Muscle of leg (tissue), 3 donors: ENCODE measurements at regions not wholly inside any gene's neighbourhood (a gene's known extent, or its start where the extent isn't known, plus 50 kb on each side); places are given as distances from the start of the nearest gene placed in this dataset.

Experiments used
- DNase-seq: peaks from one replicate; pipeline ENCODE4 v3.0.0; 2013
- H3K27ac ChIP-seq: one replicate; pipeline ENCODE4 v1.5.1; 2013; ENCODE audit warnings: mild to moderate bottlenecking, low read length, control low read depth
- H3K27me3 ChIP-seq: one replicate; pipeline ENCODE4 v1.6.1; 2013; ENCODE audit warnings: low read length; ENCODE audit not compliant: control insufficient read depth, insufficient read depth
- H3K36me3 ChIP-seq: one replicate; pipeline ENCODE4 v1.6.1; 2013; ENCODE audit warnings: low read length; ENCODE audit not compliant: control insufficient read depth, insufficient read depth
- H3K4me1 ChIP-seq: one replicate; pipeline ENCODE4 v1.6.1; 2013; ENCODE audit warnings: low read length; ENCODE audit not compliant: control insufficient read depth, insufficient read depth
- H3K4me3 ChIP-seq: one replicate; pipeline ENCODE4 v1.5.1; 2013; ENCODE audit warnings: low read length, control low read depth
- H3K9me3 ChIP-seq: replicated peaks from 2 replicates; pipeline ENCODE4 v1.6.1; 2013; ENCODE audit warnings: low read depth, low read length; ENCODE audit not compliant: control insufficient read depth
- WGBS: methylation state at CpG from one replicate; pipeline ENCODE4 v1.1.5; 2013; ENCODE audit warnings: missing lambda C conversion rate; ENCODE audit not compliant: insufficient coverage; 5-methylcytosine and 5-hydroxymethylcytosine counted together

DNA sequence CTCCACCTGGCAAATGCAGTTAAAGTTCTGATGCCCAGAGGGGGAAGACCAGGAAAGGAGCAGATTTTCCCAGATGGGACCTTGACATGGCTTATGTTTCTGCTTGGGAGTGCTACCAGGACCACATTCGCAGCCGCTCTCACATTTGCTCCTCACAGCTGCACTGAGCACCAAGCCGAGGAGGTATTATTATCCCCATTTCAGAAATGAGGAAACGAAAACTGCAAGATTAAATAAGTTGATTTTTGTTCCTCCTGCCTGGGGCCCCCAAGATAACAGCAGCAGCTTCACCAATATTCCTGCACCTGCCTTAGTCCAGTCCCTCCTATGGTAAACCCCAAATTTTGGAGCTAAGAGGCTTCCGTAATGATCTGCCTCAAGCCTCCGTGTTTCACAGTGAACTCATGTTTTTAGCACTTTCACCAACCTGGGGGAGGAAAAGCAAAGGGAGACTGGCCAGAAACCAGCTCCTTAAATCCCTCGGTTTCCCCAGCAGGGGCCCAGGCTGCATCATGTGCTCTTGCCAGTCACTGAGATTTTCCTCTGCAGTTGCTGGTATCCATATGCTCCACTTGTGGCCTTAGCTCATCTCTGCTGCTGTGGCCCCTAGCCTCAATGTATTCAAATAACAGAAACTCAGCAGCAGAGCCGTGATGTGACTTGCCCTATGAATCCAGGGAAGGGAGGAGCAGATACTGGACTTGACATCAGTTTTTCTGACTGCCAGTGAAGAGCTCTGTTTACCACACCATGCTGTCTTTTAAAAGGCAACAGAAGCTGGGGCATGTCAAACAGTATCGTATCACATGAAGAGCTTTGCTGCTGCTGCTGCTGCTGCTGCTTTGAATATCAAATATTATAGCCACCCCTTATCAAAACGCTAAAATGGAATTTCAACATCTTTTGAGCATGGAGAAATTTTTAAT, 95.5 kb upstream of the KLHL13 start:
- peaks cover 20% of the 10 kb centered on the region for H3K4me1 ChIP-seq
- H3K4me3 ChIP-seq = no peak overlapping the region
- peak overlapping the region; percentile 71 for H3K27ac ChIP-seq
- H3K9me3 ChIP-seq = no peaks in the 10 kb centered on the region
- H3K36me3 ChIP-seq = no peaks in the 10 kb centered on the region
- DNase-seq = peak; percentile 50
- 51% methylated on average over 4 of the region's 10 CpGs for WGBS
- peaks cover 6% of the 10 kb centered on the region for H3K27me3 ChIP-seq

DNA sequence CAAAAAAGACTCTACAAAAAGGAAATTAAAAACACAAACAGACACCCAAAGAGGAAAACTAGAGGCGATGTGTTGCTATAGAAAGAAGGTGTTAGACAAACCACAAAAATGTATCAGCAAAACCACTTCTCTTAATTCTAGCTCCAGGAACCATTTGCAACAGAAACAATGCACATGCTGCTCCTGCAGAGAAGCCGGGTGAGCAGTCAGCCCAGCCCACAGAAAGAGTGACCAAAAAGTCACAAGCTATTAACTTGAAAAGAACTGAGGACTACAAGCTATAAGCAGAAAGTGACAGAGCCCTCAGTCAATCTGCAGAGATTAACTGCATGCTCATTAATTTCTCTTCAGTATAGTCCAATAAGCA, 96.2 kb upstream of the KLHL13 start:
- no peak overlapping the region for H3K4me3 ChIP-seq
- 29% methylated on average over 1 of the region's 2 CpGs for WGBS

DNA sequence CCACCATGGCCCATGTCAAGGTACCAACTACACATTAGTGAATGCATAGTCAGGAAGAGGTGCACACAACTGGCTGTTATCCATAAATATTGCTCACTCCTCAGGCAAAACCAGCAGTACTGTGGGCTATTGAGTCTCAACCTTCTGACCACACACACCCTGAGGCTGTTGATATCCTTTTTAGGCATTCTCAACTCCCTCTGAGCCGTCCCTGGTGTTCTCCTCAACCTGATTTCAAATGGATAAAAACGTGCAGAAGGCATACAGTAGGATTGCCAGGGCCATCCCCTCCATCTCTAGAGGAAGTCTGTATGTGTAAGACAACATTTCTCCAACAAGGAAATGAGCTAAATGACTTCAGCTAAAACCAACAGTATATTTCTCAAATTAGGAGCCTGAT, 98.7 kb upstream of the KLHL13 start:
- no CpG with 5 or more reads among the region's 2 CpGs for whole genome bisulfite sequencing

More for the DNA sequence above, 96.2 kb upstream of the KLHL13 start:
- H3K27ac ChIP-seq = peak overlapping the region; percentile 71
- DNase-seq = no peak
- H3K27me3 ChIP-seq = peaks cover 6% of the 10 kb centered on the region
- peaks cover 20% of the 10 kb centered on the region for H3K4me1 ChIP-seq
- H3K9me3 ChIP-seq = no peaks in the 10 kb centered on the region
- no peaks in the 10 kb centered on the region for H3K36me3 ChIP-seq

DNA sequence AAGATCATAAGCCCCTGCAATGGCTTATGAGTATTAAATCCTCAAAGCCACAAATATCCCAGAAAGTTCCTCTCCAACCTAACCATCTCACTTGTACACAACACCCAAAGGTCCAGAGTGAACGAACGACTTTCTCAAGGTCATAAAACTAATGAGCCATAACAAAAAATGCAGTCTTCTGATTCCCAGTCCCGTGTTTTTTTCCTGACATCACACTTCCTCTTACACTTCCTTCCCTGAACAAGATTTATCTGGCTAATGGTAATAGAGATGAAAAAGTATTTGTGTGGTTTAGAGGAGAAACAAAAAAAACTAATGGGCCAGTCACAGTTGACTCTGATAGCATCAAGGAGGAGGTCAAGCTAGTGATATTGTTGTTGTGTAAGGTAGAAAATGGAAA, 99.5 kb upstream of the KLHL13 start:
- H3K9me3 ChIP-seq = no peaks in the 10 kb centered on the region
- WGBS = 14% methylated on average over 2 of the region's 3 CpGs
- peak; percentile 50 for DNase-seq
- peak overlapping the region; percentile 59 for H3K27ac ChIP-seq
- H3K27me3 ChIP-seq = peaks cover 5% of the 10 kb centered on the region
- no peak overlapping the region for H3K4me3 ChIP-seq
- H3K36me3 ChIP-seq = no peaks in the 10 kb centered on the region
- peaks cover 20% of the 10 kb centered on the region for H3K4me1 ChIP-seq

More for the DNA sequence above, 98.7 kb upstream of the KLHL13 start:
- Histone ChIP-seq H3K4me3 (no peak overlapping the region), H3K27ac (no peak overlapping the region), H3K4me1 (peaks cover 20% of the 10 kb centered on the region), H3K9me3 (no peaks in the 10 kb centered on the region), H3K27me3 (peaks cover 5% of the 10 kb centered on the region), H3K36me3 (no peaks in the 10 kb centered on the region)
- no peak for DNase-seq

DNA sequence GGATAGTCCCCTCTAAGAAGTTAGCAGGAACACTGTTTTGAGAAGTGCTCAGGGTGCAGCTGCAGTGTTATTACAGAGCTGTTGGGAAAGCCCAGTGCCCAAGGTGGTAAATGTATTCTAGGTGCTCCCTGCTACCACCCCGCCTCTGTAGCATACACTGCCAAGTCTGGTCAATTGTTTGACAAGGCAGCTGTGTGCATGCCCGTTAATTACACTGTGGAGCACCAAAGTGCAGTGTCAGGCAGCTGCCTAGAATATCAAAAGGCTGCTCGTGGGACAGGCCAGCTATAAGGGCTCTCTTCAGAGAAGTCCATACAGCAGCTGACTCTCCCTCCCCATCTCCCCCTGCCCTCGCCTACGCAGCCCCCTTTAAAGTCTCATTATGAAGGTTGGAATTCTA, 99.9 kb upstream of the KLHL13 start:
- no peak overlapping the region for H3K4me3 ChIP-seq
- DNase-seq = peak; percentile 69
- H3K27ac ChIP-seq = peak overlapping the region; percentile 59
- peaks cover 22% of the 10 kb centered on the region for H3K4me1 ChIP-seq
- H3K9me3 ChIP-seq = no peaks in the 10 kb centered on the region
- H3K36me3 ChIP-seq = no peaks in the 10 kb centered on the region
- H3K27me3 ChIP-seq = peaks cover 5% of the 10 kb centered on the region
- WGBS = 33% methylated on average over 2 of the region's 5 CpGs

- H3K4me3 ChIP-seq = no peak overlapping the region
- H3K27ac ChIP-seq = no peak overlapping the region
- DNase-seq = no peak
- peaks cover 9% of the 10 kb centered on the region for H3K4me1 ChIP-seq
- H3K9me3 ChIP-seq = no peaks in the 10 kb centered on the region
- 96% methylated on average over 4 of the region's 5 CpGs for WGBS
- H3K27me3 ChIP-seq = no peaks in the 10 kb centered on the region
- H3K36me3 ChIP-seq = no peaks in the 10 kb centered on the region
These were observed 101.5 kb upstream of the KLHL13 start for GRCh38 chrX:118218079-118218478.

GRCh38 chrX:118218940-118219339, 102.3 kb upstream of the KLHL13 start:
- no peak for DNase-seq
- Histone ChIP-seq H3K27ac (no peak overlapping the region), H3K36me3 (no peaks in the 10 kb centered on the region), H3K27me3 (no peaks in the 10 kb centered on the region), H3K4me3 (no peak overlapping the region), H3K4me1 (peaks cover 7% of the 10 kb centered on the region), H3K9me3 (no peaks in the 10 kb centered on the region)
- WGBS = no CpG with 5 or more reads among the region's 5 CpGs

DNA sequence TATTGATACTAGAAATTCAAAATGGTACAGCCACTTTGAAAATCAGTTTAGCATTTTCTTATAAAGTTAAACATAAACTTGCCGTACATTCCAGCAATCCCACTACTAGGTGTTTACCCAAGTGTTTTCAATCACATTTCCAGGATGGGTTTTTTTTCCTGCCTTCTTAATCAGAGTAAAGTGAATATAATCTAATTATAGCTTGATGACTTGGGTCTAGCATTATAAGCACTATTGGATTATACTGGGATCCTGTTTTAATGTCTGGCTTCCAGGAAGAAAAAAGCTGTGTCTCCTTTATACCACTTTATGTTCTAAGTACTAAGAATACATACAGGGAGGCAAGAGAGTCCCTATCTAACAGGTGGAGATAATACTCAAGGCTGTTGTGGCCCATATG, 103.3 kb upstream of the KLHL13 start:
- Histone ChIP-seq H3K4me3 (no peak overlapping the region), H3K36me3 (no peaks in the 10 kb centered on the region), H3K27me3 (no peaks in the 10 kb centered on the region), H3K27ac (peak overlapping the region; percentile 17), H3K9me3 (no peaks in the 10 kb centered on the region), H3K4me1 (peaks cover 7% of the 10 kb centered on the region)
- no CpG with 5 or more reads among the region's 1 CpG for WGBS
- no peak for DNase-seq

DNA sequence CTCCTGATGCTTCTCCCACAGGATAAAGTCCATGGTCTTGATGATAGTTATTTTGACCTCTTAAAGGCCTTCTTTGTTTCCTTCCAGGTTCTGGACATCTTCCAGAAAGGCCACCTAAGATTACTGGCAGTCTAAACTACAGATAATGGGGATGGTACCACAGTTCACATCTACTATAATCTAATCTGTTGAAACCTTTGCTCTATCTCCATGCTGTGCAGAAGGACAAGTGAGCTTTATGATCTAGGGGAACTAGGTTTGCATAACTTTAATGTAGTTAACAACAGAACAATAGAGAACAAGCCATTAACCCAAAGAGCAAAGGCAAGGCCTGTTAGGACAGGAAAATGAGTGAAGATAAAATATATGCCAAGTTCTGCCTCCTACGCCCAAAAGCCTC, 103.9 kb upstream of the KLHL13 start:
- peaks cover 7% of the 10 kb centered on the region for H3K4me1 ChIP-seq
- no CpG with 5 or more reads among the region's 1 CpG for WGBS
- H3K4me3 ChIP-seq = no peak overlapping the region
- no peaks in the 10 kb centered on the region for H3K9me3 ChIP-seq
- no peaks in the 10 kb centered on the region for H3K36me3 ChIP-seq
- no peak for DNase-seq
- H3K27me3 ChIP-seq = no peaks in the 10 kb centered on the region
- H3K27ac ChIP-seq = peak overlapping the region; percentile 59

GRCh38 chrX:118221270-118221669, 104.7 kb upstream of the KLHL13 start:
- DNase-seq = peak; percentile 45
- Histone ChIP-seq H3K4me3 (no peak overlapping the region), H3K36me3 (no peaks in the 10 kb centered on the region), H3K27ac (peak overlapping the region; percentile 59), H3K9me3 (no peaks in the 10 kb centered on the region), H3K4me1 (peaks cover 6% of the 10 kb centered on the region), H3K27me3 (no peaks in the 10 kb centered on the region)
- WGBS = no CpG with 5 or more reads among the region's 4 CpGs
